Stimulated activated CD4-positive, alpha-beta T cell treated with anti-CD3 and anti-CD28 coated beads, Interleukin-1b, Interleukin-23, amount 100 ng/mL, for 48 hours (primary cell): ENCODE measurements at regions not wholly inside any gene's neighbourhood (a gene's known extent, or its start where the extent isn't known, plus 50 kb on each side); places are given as distances from the start of the nearest gene placed in this dataset.

Source experiments
- DNase-seq: peaks from one replicate; pipeline ENCODE4 v3.0.0-alpha.2; 2020

- no peak for DNase-seq
Measured at GRCh38 chr4:13851085-13851940, 223.8 kb upstream of the BOD1L1 start.

DNA sequence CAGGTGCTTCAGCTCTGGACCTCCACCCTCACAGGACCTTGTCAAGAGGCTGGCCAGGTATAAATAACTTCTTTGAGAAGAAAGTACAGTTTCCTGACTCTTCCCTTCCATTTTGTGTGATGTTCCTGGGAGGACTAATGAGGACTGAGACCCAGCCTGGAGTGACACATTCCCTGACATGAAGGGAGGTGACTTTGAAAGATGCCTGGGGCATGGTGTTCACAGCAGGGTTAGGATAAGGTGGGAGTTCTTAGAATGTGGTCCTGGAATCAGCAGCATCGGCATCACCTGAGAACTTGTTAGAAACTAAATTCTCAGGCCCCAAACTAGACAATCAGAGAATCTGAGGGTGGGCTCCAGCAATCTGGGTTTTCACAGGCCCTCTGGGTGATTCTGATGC, 224.9 kb upstream of the BOD1L1 start:
- no peak for DNase-seq

- DNase-seq, result no peak
Measured at GRCh38 chr4:13856387-13856786, 228.9 kb upstream of the BOD1L1 start.

DNA sequence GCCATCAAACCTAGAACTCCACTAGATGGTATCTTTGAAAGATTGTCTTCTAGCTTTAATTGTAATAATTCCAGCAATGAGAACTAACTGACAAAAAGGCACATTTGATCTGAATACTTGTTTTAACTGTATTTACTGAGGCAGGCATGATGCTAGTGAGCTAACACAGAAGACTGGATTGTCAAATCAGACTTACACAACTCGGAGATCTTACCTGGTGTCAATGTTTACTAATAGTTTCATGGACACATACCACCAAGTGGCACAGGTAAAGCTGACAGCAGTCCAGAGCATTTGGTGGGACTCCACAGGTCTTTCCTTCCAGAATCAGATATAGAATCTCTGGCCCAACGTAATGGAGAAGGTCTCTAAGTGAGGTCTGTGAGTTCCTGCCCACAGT, 229.9 kb upstream of the BOD1L1 start:
- DNase-seq, result no peak

DNA sequence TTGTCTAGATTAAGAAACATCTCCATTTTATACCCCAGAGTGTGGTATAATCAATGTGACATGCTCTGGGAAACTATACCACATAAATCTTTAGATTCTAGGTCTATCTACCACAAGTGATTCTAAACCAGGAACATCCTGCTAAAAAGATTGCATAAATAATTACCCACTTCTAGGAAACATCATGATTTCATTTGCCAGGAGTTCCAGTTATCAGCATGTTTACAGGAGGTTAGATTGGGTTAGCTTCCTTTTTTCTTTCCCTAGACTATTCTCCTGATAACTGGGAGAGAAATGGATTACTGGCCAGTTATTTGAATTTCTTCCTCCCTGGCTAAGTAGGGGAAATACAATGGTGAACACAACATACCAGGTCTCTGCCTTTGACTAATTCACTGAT, 230.3 kb upstream of the BOD1L1 start:
- DNase-seq, result no peak

- no peak for DNase-seq
Measured at GRCh38 chr4:13859423-13859822, 231.9 kb upstream of the BOD1L1 start.

DNA sequence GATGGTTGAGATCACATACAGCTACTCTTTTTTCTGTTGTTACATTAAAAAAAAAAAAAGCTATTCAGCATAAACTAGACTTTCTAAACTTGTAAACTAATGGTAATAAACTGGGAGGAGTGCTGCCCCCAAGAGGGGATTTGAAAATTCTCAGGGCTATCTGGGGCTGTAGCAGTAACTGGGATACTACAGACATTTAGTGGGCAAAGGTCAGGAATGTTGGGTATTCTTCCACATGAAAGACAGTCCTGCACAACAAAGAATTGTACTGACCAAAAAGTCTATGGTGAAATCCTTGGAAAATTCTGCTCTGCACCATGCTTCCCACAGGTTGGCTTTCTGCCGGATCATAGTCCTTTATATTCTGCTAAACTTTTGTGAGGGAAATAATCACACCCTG, 232.6 kb upstream of the BOD1L1 start:
- DNase-seq, result no peak

DNA sequence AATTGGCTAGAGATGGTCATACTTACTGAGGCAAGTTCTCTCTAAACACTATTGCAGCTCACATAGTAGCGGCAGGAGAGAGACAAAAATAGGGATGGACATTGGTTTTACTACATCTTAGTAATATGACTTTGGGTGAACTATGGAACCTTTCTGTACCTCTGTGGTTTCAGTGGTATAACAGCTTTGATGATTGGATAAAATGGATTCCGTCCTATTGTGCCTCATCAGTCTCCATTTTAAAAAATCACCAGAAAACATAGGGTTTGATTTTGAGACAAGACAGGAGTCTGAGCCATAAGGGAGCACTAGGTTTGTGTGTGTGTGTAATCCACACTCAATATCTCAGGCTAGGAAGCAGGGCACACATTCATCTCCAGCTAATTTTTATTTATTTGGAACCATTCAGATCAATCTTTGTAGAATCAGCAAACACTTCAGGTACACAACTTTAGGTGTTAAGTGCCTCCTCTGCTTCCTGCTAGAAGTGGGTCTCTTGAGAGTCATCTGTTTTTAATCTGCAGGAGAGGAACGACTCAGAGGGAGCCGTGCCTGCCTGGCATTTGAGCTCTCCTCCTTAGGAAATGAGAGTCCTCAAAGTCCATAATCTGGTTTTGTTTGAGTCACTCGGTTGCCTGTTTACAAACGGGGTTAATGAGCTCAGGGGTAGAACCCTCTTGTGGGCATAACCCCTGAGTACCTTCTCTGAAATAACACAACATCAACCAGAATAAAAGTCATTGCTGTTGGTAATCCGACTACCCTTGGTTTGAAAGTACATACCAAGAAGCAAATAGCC, 238.5 kb upstream of the BOD1L1 start:
- DNase-seq, result no peak

DNA sequence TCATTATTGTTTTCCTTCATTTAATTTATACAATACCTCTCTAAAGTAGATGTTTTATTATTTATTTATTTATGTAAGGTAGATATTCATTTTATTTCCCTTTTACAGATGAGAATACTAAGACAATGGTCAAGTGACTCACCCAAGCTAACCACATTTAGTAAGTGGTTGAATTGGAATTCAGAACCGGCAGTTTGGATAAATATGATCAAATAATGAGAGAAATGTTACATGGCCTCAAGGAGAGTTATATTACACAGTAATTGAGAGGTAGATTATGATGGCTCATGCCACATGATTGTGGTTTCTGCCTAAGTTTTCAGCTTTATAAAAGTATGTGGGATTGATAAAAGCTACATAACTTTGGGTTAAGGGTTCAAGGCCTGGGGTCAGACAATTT, 239.4 kb upstream of the BOD1L1 start:
- no peak for DNase-seq

- no peak for DNase-seq
Measured at GRCh38 chr4:13872155-13872554, 244.6 kb upstream of the BOD1L1 start.

- no peak for DNase-seq
Measured at GRCh38 chr4:13872955-13873354, 245.4 kb upstream of the BOD1L1 start.

DNA sequence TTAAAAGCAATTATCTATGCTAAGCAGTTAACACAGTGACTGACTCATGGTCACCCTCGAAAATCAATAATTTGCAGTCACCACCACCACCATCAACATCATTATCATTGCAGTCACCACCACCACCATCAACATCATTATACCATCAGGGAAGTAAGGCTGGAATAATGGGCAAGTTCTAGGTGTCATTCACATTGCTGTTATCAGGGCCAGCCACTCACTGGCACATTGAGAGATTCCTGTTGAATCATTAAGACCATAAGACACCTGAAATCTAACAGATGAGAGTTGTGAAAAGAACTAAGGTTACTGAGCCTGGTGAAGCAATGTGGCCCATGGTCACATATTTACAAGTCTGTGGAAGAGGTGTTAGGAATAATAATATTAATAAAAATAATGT, 247.7 kb upstream of the BOD1L1 start:
- no peak for DNase-seq

DNA sequence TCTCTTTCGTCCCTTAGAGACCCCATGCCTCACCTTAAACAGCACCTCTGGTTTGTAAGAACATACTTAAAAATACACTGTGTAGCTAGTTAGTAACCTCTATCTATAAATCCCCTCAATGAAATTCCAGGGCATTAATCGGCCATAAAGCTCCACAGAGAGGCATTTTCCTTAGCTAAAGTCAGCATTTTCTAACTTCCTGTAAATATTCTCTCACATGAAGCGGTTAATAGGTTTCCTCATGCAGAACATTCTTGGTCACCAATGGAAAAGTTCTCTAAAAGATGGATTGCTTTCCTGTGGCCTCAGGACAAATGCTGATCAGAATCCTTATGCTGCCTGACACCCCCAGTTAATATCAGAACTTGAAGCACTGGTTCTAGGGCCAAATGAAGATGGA, 248.6 kb upstream of the BOD1L1 start:
- no peak for DNase-seq

DNA sequence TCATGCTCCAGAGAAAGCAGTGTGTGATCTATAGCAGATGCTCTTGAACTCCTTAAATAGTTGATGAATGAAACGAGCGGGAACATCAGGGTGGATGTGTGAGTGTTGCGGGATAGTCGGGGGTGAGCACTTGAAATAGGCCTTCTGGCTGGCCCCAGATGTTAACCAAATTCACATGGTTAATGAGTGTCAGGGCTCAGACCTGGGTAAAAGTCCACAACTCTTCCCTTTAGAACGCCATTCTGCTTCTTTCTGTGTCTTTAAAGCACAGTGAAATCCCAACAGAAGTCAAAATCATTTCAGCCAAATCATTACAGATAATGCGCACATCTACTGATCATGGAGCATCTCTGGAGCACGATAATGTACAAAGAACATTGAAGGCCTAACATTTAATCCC, 249.4 kb upstream of the BOD1L1 start:
- DNase-seq, result no peak

DNA sequence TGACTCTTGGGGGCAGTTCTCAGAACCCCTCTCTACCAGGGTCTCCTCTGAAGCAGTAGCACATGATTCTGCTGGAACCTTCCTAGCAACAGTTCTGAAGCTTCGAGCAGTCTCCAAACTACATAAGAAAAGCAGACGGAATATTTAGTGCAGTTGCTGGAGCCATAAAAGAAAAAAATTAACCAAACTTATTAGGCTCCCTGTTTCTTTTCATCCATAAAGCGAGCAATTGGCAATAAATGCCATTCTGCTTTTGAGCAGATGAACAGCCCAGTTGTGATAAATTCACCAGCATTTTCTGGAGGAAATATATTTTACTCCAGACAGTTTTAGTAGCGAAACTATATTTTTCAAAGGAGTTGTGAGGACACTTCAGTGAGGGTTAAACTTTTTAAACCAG, 250.1 kb upstream of the BOD1L1 start:
- no peak for DNase-seq

DNA sequence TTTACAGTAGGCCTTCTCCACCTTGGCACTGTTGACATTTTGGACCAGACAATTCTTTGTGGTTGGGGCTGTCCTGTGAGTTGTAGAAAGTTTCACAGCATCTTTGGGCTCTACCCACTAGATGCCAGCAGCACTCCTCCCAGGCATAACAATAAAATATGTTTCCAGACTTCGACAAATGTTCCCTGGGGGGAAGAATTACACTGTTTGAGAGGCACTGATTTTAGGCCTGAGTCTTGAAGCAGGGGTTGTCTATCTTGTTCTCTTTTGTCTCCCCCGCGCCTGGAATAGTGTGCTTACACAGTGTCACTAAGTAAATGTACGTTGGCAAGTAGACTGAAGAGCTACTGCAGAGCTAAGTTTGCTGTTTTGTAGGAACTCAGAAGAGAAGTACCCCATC, 254.4 kb upstream of the BOD1L1 start:
- no peak for DNase-seq

- DNase-seq, result no peak
Measured at GRCh38 chr4:13887010-13887409, 259.5 kb upstream of the BOD1L1 start.

DNA sequence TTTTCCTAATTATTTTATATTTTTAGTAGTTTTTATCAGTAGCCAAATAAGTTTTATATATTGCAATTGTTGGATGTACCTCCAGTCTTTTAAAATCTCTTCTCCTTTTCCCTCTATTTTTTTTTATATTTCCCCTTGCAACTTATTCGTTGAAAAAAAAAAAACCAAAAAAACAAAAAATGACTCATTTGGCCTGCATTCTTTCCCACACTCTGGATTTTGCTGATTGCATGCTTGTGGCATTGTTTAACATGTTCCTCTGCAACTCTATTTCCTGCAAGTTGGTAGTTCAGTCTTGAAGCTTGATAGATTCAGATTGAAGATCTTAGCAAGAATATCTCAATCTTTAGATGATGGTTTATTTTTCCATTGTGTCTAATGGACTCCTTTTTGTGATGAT, 260.6 kb upstream of the BOD1L1 start:
- DNase-seq, result no peak

DNA sequence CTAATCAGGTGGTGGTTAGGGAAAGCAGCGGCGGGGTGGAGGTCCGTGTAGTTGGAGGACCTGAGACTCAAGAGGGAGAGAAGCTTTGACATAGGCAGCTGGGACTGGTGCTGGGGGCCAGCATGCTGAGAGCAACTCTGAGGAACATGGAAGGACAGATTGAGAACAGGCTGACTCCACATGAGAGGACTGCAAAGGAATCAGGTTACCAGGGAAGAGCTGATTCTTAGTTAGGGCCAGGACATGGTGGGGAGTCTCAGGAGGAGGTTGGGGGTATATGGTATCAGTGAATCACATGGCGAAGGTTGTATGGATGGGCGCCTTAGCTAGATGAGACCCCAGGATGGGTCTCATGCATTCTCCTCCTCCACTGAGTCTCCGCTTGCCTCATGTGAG, 264.0 kb upstream of the BOD1L1 start:
- DNase-seq, result no peak

DNA sequence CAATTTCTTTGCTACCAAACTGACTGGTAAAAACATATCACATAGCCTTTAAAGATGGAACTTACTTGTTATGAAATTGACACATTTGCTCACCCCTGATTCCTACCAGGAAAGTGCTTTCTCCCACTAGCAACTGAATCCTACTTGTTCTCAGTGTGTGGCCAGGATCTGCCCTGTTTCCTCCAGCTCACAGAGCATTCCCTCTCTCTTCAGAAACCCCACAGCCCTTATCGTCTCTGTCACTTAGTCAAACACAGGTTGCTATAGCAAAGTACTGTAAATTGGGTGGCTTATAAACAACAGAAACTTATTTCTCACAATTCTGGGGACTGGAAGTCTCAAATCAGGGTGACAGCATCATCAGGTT, 265.2 kb upstream of the BOD1L1 start:
- no peak for DNase-seq

GRCh38 chr4:13893211-13893610, 265.7 kb upstream of the BOD1L1 start:
- no peak for DNase-seq

DNA sequence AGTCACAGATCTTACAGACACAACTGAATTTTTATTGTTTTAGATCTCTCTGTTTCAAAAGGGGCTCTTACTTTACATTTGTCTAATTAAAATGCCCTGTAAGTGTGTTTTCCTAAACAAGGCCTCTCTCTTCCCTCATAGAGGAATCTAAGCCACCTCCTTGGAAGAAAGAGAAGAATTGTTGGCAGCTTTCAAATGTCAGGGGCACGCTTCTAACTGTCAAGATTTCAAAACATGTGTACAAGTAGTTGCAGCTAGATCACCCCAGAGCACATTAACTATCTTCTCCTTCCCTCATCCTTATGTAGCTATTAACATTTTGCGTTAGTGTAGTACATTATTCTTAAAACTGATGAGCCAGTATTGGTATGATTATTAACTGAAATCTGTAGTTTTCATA, 266.5 kb upstream of the BOD1L1 start:
- no peak for DNase-seq

DNA sequence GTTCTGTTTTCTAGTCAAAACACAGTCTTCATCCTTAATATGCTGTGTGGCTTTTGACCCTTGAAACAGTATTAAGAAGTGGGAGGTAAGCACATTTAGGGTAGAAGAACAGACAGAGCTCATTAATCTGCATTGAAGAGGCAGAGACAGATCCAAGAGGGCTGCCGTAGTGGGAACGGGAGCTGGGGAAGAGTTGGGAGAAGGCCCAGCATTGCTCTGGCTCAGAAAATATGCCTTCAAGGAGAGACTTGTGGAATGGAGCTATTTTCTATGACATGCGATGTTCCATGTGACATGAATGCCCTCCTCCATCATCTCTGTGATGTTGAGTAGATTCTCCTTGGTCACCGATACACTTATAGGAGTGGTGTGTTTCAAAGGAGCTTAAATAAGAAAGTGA, 273.3 kb upstream of the BOD1L1 start:
- DNase-seq, result no peak

- DNase-seq, result no peak
Measured at GRCh38 chr4:13902146-13902545, 274.6 kb upstream of the BOD1L1 start.

- no peak for DNase-seq
Measured at GRCh38 chr4:13903061-13903460, 275.5 kb upstream of the BOD1L1 start.
